SU-DHL-6 (cell line): ENCODE measurements at regions not wholly inside any gene's neighbourhood (a gene's known extent, or its start where the extent isn't known, plus 50 kb on each side); places are given as distances from the start of the nearest gene placed in this dataset.

Experiments used
- H2AFZ ChIP-seq: fragments of 200-600 bp; sonication (generic); 2 replicates; pipeline ENCODE4 v1.6.1; 2014; ENCODE audit warnings: low read depth, mild to moderate bottlenecking, moderate library complexity, mixed read lengths, antibody characterized with exemption, low read length; ENCODE audit not compliant: severe bottlenecking
- H3F3A ChIP-seq: fragments of 200-600 bp; shearing (Covaris generic); 2 replicates; pipeline ENCODE4 v1.6.0; 2016; ENCODE audit warnings: antibody characterized with exemption, mild to moderate bottlenecking; ENCODE audit not compliant: insufficient read depth
- H3K27ac ChIP-seq: fragments of 200-600 bp; sonication (generic); 2 replicates; pipeline ENCODE4 v1.5.1; 2016; ENCODE audit warnings: low read depth, mild to moderate bottlenecking, low read length, moderate library complexity, mixed read lengths
- H3K27me3 ChIP-seq: fragments of 200-600 bp; sonication (generic), shearing (Covaris generic); 2 replicates; pipeline ENCODE4 v1.6.0; 2014; ENCODE audit warnings: mild to moderate bottlenecking, low read length
- H3K36me3 ChIP-seq: fragments of 200-600 bp; sonication (generic); 2 replicates; pipeline ENCODE4 v1.6.1; 2014; ENCODE audit warnings: mild to moderate bottlenecking, low read length, mixed read lengths
- H3K4me2 ChIP-seq: fragments of 300-600, 200-600 bp; shearing (Covaris generic), sonication (generic); 2 replicates; pipeline ENCODE4 v1.6.0; 2014; ENCODE audit warnings: low read length, low read depth, mild to moderate bottlenecking; ENCODE audit not compliant: poor library complexity, severe bottlenecking
- H3K4me3 ChIP-seq: fragments of 200-600 bp; sonication (generic); 2 replicates; pipeline ENCODE4 v1.5.1; 2014; ENCODE audit warnings: antibody characterized with exemption, low read length, mild to moderate bottlenecking, mixed read lengths; ENCODE audit not compliant: insufficient read depth, poor library complexity, severe bottlenecking
- H3K79me2 ChIP-seq: fragments of 200-600 bp; sonication (generic); 2 replicates; pipeline ENCODE4 v1.6.1; 2014; ENCODE audit warnings: mild to moderate bottlenecking, low read length, moderate library complexity; ENCODE audit not compliant: insufficient read depth
- H3K9ac ChIP-seq: fragments of 200-600 bp; sonication (generic); 2 replicates; pipeline ENCODE4 v1.7.0; 2014; ENCODE audit warnings: mild to moderate bottlenecking, low read length
- H3K9me2 ChIP-seq: fragments of 200-600 bp; sonication (generic); replicated peaks from 2 replicates; pipeline ENCODE4 v1.6.1; 2014; ENCODE audit warnings: low read length; ENCODE audit not compliant: insufficient read depth
- H3K9me3 ChIP-seq: fragments of 200-600 bp; sonication (generic); 2 replicates; pipeline ENCODE4 v1.6.1; 2014; ENCODE audit warnings: low read length, mixed read lengths; ENCODE audit not compliant: insufficient read depth
- H4K20me1 ChIP-seq: fragments of 200-600 bp; sonication (generic); 2 replicates; pipeline ENCODE4 v1.6.1; 2014; ENCODE audit warnings: low read depth, mild to moderate bottlenecking, antibody characterized with exemption, low read length, moderate library complexity, mixed read lengths
- CTCF ChIP-seq: fragments of 200-600 bp; sonication (generic); IDR thresholded peaks from one replicate; pipeline ENCODE4 v1.5.1; 2017; ENCODE audit warnings: antibody characterized with exemption, mild to moderate bottlenecking, low read length, moderate library complexity; ENCODE audit not compliant: insufficient read depth, poor library complexity, severe bottlenecking
- EZH2phosphoT487 ChIP-seq: fragments of 200-600 bp; sonication (generic), shearing (Covaris generic); conservative IDR thresholded peaks from 2 replicates; pipeline ENCODE4 v1.6.1; 2018; ENCODE audit warnings: mild to moderate bottlenecking, antibody characterized with exemption, low read length, moderate library complexity, mixed read lengths

GRCh38 chr3:188008582-188009213 lies 145.3 kb upstream of the LPP start:
- no peaks in the 10 kb centered on the region for H3K79me2 ChIP-seq
- no peaks in the 10 kb centered on the region for H3K27me3 ChIP-seq
- no peaks in the 10 kb centered on the region for H3K9me2 ChIP-seq
- H2AFZ ChIP-seq, result no peak overlapping the region
- H3K9me3 ChIP-seq, result no peaks in the 10 kb centered on the region
- H3K4me2 ChIP-seq, result no peak overlapping the region
- TF ChIP-seq CTCF, result no peak
- TF ChIP-seq EZH2phosphoT487, result no peak
- no peaks in the 10 kb centered on the region; the same call in 1 of the 2 replicates for H3K36me3 ChIP-seq
- no peak overlapping the region for H3K27ac ChIP-seq
- no peaks in the 10 kb centered on the region for H3F3A ChIP-seq
- H4K20me1 ChIP-seq, result no peaks in the 10 kb centered on the region
- no peak overlapping the region for H3K4me3 ChIP-seq
- H3K9ac ChIP-seq, result no peak overlapping the region

- H3K27ac ChIP-seq, result no peak overlapping the region
- no peak overlapping the region for H2AFZ ChIP-seq
- H3F3A ChIP-seq, result no peaks in the 10 kb centered on the region
- no peaks in the 10 kb centered on the region for H3K27me3 ChIP-seq
- no peaks in the 10 kb centered on the region for H4K20me1 ChIP-seq
- no peaks in the 10 kb centered on the region for H3K9me2 ChIP-seq
- no peak overlapping the region for H3K4me2 ChIP-seq
- H3K36me3 ChIP-seq, result no peaks in the 10 kb centered on the region; the same call in none of the 2 replicates
- H3K9ac ChIP-seq, result no peak overlapping the region
- TF ChIP-seq EZH2phosphoT487 (no peak), CTCF (no peak)
- H3K9me3 ChIP-seq, result no peaks in the 10 kb centered on the region
- H3K4me3 ChIP-seq, result no peak overlapping the region
- no peaks in the 10 kb centered on the region for H3K79me2 ChIP-seq
These were observed 143.5 kb upstream of the LPP start for GRCh38 chr3:188010478-188010877.

GRCh38 chr3:188019727-188020126 lies 134.2 kb upstream of the LPP start:
- Histone ChIP-seq H3K9me2 (0 out of 2 replicates have a peak, but pooled peaks cover 3% of the 10 kb centered on the region), H2AFZ (no peak overlapping the region), H3F3A (no peaks in the 10 kb centered on the region), H3K79me2 (no peaks in the 10 kb centered on the region), H3K4me3 (no peak overlapping the region), H4K20me1 (no peaks in the 10 kb centered on the region), H3K4me2 (no peak overlapping the region), H3K27me3 (no peaks in the 10 kb centered on the region), H3K36me3 (no peaks in the 10 kb centered on the region), H3K27ac (no peak overlapping the region), H3K9ac (no peak overlapping the region), H3K9me3 (no peaks in the 10 kb centered on the region)
- TF ChIP-seq CTCF (no peak), EZH2phosphoT487 (no peak)
